Pulmonary artery endothelial cell (primary cell): ENCODE measurements at regions not wholly inside any gene's neighbourhood (a gene's known extent, or its start where the extent isn't known, plus 50 kb on each side); places are given as distances from the start of the nearest gene placed in this dataset.

Experiments
- DNase-seq: peaks from one replicate; pipeline ENCODE4 v3.0.0-alpha.2; 2011; ENCODE audit warnings: low read depth, low spot score

GRCh38 chr17:77888242-77889134 is 70.0 kb upstream of the TNRC6C start:
- DNase-seq, result no peak

- DNase-seq, result no peak
These were observed 69.4 kb upstream of the TNRC6C start for GRCh38 chr17:77889135-77889505.

GRCh38 chr17:77889866-77890760 is 68.4 kb upstream of the TNRC6C start:
- no peak for DNase-seq

GRCh38 chr17:77890771-77891170 is 67.7 kb upstream of the TNRC6C start:
- DNase-seq, result no peak

- no peak for DNase-seq
These were observed 66.9 kb upstream of the TNRC6C start for GRCh38 chr17:77891602-77892001.

- no peak for DNase-seq
These were observed 66.5 kb upstream of the TNRC6C start for GRCh38 chr17:77892031-77892430.

- no peak for DNase-seq
These were observed 65.9 kb upstream of the TNRC6C start for GRCh38 chr17:77892469-77893143.

GRCh38 chr17:77893144-77894044 is 65.1 kb upstream of the TNRC6C start:
- no peak for DNase-seq

GRCh38 chr17:77894126-77894956 is 64.2 kb upstream of the TNRC6C start:
- DNase-seq, result no peak

GRCh38 chr17:77897741-77898301 is 60.7 kb upstream of the TNRC6C start:
- no peak for DNase-seq

- no peak for DNase-seq
These were observed 59.7 kb upstream of the TNRC6C start for GRCh38 chr17:77898521-77899434.

- no peak for DNase-seq
These were observed 59.0 kb upstream of the TNRC6C start for GRCh38 chr17:77899498-77899897.

- no peak for DNase-seq
These were observed 57.0 kb upstream of the TNRC6C start for GRCh38 chr17:77901481-77901880.

- DNase-seq, result no peak
These were observed 53.2 kb upstream of the TNRC6C start for GRCh38 chr17:77905266-77905665.

- no peak for DNase-seq
These were observed 52.7 kb upstream of the TNRC6C start for GRCh38 chr17:77905766-77906165.

- no peak for DNase-seq
These were observed 52.1 kb upstream of the TNRC6C start for GRCh38 chr17:77906377-77906871.

- DNase-seq, result no peak
These were observed 50.7 kb upstream of the TNRC6C start for GRCh38 chr17:77907497-77908461.
